Caco-2 (cell line): ENCODE measurements at regions not wholly inside any gene's neighbourhood (a gene's known extent, or its start where the extent isn't known, plus 50 kb on each side); places are given as distances from the start of the nearest gene placed in this dataset.

ENCODE experiments used
- BruUV-seq: library from RNA; stranded (reverse); fragments of 400-500 nt; replicated peaks from 2 replicates; lab custom pipeline; 2021; lab: Mats Ljungman, UMichigan
- CTCF ChIA-PET: fragments of 300-600 bp; sonication (Branson Sonifier 250); formaldehyde crosslinking; loops from one replicate; lab custom pipeline; 2022; ENCODE audit warnings: antibody characterized with exemption; lab: Charles Lee
- POLR2A ChIA-PET: fragments of 300-600 bp; sonication (Branson Sonifier 250); formaldehyde crosslinking; loops from one replicate; lab custom pipeline; 2022; ENCODE audit warnings: antibody characterized with exemption; lab: Charles Lee
- DNase-seq, 2 experiments: peaks; one replicate each; pipeline versions ENCODE4 v3.0.0 to v3.0.0-alpha.2; 2020 to 2022
- H3K27me3 ChIP-seq: replicated peaks from 2 replicates; pipeline ENCODE4 v1.6.0; 2011; ENCODE audit warnings: low read length; ENCODE audit not compliant: control insufficient read depth, insufficient read depth
- H3K36me3 ChIP-seq: 2 replicates; pipeline ENCODE4 v1.5.1; 2011; ENCODE audit warnings: low read length; ENCODE audit not compliant: control insufficient read depth, insufficient read depth
- H3K4me1 ChIP-seq: fragments of 250-450 bp; sonication (Bioruptor Pico); 2 replicates; pipeline ENCODE4 v1.5.1; 2020; ENCODE audit warnings: mild to moderate bottlenecking
- H3K4me3 ChIP-seq: 2 replicates; pipeline ENCODE4 v1.5.1; 2011; ENCODE audit warnings: low read depth, mild to moderate bottlenecking, control low read depth, low read length
- H3K9me3 ChIP-seq: fragments of 250-450 bp; sonication (Bioruptor Pico); 2 replicates; pipeline ENCODE4 v1.5.1; 2020; ENCODE audit warnings: mild to moderate bottlenecking, moderate library complexity
- H3K27ac Mint-ChIP-seq: one replicate; pipeline ENCODE4 v1.8.0; 2022; ENCODE audit warnings: mixed read lengths; ENCODE audit not compliant: unreplicated experiment
- H3K27me3 Mint-ChIP-seq: one replicate; pipeline ENCODE4 v1.8.0; 2022; ENCODE audit warnings: mixed read lengths; ENCODE audit not compliant: insufficient read depth, unreplicated experiment
- H3K36me3 Mint-ChIP-seq: one replicate; pipeline ENCODE4 v1.8.0; 2022; ENCODE audit warnings: mild to moderate bottlenecking, mixed read lengths; ENCODE audit not compliant: insufficient read depth, unreplicated experiment
- H3K4me1 Mint-ChIP-seq: one replicate; pipeline ENCODE4 v1.8.0; 2022; ENCODE audit warnings: low read depth, mixed read lengths; ENCODE audit not compliant: unreplicated experiment
- H3K4me3 Mint-ChIP-seq: one replicate; pipeline ENCODE4 v1.8.0; 2022; ENCODE audit warnings: mild to moderate bottlenecking, moderate library complexity, mixed read lengths; ENCODE audit not compliant: unreplicated experiment
- H3K9me3 Mint-ChIP-seq: one replicate; pipeline ENCODE4 v1.8.0; 2022; ENCODE audit warnings: mixed read lengths; ENCODE audit not compliant: unreplicated experiment
- intact Hi-C: fragments of 100-400 bp; cut with micrococcal nuclease; formaldehyde crosslinking; loops from one replicate; pipeline ENCODE4 v1.10.0; 2022; ENCODE audit not compliant: unreplicated experiment
- TF ChIP-seq, protein P1 (sequence below), 2 experiments: fragments of 200-600 bp in 1 of 2; IDR thresholded peaks; 1 replicate in 1 of 2; 2 replicates in 1 of 2; pipeline versions ENCODE4 v1.5.1 to v1.8.0; 2011 to 2022; ENCODE audit warnings: antibody characterized with exemption in 1 of 2, control low read depth in 1 of 2, inconsistent platforms in 1 of 2, low read depth in 1 of 2, low read length in 1 of 2, mild to moderate bottlenecking in 1 of 2, moderate library complexity in 1 of 2; ENCODE audit not compliant: insufficient read depth in 1 of 2, severe bottlenecking in 1 of 2, unreplicated experiment in 1 of 2

DNA sequence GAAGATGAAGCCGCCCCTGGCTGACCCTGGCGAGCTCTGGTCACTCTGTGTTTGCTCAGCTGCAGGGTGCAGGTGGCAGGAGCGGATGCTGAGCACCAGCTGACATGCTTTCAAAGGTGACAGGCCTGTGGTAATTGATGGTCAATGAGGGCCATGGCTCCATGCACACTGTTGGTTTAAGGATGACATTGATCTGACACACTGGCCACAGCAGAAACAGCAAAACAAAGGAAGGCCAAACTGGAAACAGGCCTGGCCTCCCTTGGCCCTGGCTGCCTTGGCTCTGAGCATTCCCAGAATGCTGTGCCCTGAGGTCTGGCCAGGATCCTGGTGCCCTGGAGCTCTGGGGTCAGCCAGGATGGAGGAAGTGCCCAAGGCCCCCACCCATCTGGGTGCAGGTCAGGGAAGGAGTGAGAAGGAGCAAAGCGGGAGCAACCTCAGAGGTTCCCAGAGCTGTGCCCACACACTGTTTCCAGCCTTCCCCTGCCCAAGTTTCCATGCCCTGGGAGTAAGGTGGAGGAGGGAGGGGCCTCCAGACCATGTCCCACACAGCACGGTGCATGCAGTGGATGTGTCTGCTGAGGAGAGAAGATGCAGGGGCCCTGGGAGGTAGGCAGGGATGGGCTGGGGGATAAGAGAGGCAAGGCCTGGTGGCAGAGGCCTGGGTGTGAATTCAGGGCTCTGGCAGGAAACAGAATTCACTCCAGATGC is 302.2 kb downstream of the RPS24 start:
- Histone ChIP-seq H3K36me3 (no peaks in the 10 kb centered on the region), H3K4me1 (no peaks in the 10 kb centered on the region; the same call in 1 of the 2 replicates), H3K4me3 (no peak overlapping the region), H3K27me3 (no peaks in the 10 kb centered on the region; the same call in none of the 2 replicates), H3K9me3 (no peaks in the 10 kb centered on the region)
- BruUV-seq, result no TSS peak
- Mint-ChIP-seq H3K4me3 (no peak overlapping the region), H3K27ac (no peak overlapping the region), H3K36me3 (no peaks in the 10 kb centered on the region), H3K4me1 (no peaks in the 10 kb centered on the region), H3K27me3 (peaks cover 3% of the 10 kb centered on the region), H3K9me3 (peaks cover 10% of the 10 kb centered on the region)
- DNase-seq, result peak in 1 of 2 experiments; percentile 8
- TF ChIP-seq, protein P1, sequence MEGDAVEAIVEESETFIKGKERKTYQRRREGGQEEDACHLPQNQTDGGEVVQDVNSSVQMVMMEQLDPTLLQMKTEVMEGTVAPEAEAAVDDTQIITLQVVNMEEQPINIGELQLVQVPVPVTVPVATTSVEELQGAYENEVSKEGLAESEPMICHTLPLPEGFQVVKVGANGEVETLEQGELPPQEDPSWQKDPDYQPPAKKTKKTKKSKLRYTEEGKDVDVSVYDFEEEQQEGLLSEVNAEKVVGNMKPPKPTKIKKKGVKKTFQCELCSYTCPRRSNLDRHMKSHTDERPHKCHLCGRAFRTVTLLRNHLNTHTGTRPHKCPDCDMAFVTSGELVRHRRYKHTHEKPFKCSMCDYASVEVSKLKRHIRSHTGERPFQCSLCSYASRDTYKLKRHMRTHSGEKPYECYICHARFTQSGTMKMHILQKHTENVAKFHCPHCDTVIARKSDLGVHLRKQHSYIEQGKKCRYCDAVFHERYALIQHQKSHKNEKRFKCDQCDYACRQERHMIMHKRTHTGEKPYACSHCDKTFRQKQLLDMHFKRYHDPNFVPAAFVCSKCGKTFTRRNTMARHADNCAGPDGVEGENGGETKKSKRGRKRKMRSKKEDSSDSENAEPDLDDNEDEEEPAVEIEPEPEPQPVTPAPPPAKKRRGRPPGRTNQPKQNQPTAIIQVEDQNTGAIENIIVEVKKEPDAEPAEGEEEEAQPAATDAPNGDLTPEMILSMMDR (IDR thresholded peaks at IDR 0.05; ENCODE audit: insufficient read depth in 1 of 2, low read depth in 1 of 2, low read length in 1 of 2, severe bottlenecking in 1 of 2, unreplicated experiment in 1 of 2), result no peak
- ChIA-PET POLR2A (no interaction called here), CTCF (no interaction called here)
- intact Hi-C loops, result no loop called here

DNA sequence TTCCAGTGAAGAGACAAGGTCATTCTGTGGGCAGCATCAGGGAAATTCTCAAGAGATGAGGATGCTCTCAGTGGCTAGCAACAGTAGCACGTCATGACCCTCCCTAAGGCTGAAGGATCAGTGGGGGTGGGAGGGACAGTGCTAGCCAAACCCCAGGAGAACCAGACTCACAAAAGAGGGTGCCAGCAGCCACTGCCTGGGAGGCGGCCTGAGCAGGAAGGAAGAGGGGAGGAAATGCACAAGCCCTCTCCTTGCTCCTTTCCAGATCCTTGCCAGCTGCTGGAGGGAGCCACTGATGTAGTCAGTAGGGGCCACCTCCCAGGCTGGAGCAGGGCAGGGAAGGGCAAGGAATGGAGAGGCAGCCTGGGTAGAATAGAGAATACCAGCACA is 302.7 kb downstream of the RPS24 start:
- Mint-ChIP-seq H3K4me1 (no peaks in the 10 kb centered on the region), H3K4me3 (no peak overlapping the region), H3K36me3 (no peaks in the 10 kb centered on the region), H3K27me3 (peaks cover 3% of the 10 kb centered on the region), H3K27ac (no peak overlapping the region), H3K9me3 (peaks cover 10% of the 10 kb centered on the region)
- BruUV-seq, result no TSS peak
- Histone ChIP-seq H3K36me3 (no peaks in the 10 kb centered on the region), H3K4me1 (no peaks in the 10 kb centered on the region; the same call in 1 of the 2 replicates), H3K27me3 (no peaks in the 10 kb centered on the region; the same call in none of the 2 replicates), H3K9me3 (no peaks in the 10 kb centered on the region), H3K4me3 (no peak overlapping the region)
- DNase-seq, result no peak
- ChIA-PET CTCF (no interaction called here), POLR2A (no interaction called here)
- intact Hi-C loops, result no loop called here
- TF ChIP-seq, protein P1 (IDR thresholded peaks at IDR 0.05; ENCODE audit: insufficient read depth in 1 of 2, low read depth in 1 of 2, low read length in 1 of 2, severe bottlenecking in 1 of 2, unreplicated experiment in 1 of 2), result no peak

DNA sequence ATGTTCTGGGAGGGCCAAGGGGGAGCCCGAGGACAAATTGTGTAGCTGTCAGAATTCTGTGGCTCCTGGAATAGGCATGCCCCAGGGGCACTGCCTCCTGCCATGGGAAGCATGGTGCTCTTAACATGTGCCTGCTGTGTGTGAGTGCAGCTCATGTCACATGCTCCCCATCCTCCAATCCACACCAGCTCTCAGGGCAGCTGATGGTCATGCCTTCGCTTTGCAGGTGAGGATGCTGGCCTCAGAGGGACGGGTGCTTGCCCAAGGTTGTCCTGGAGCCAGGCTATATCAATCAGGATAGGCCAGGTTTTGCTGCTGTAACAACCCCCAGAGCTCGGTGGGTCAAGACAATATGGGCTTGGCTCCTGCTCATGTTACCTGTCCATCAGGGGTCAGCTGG is 303.4 kb downstream of the RPS24 start:
- no TSS peak for BruUV-seq
- no peaks in the 10 kb centered on the region; the same call in 1 of the 2 replicates for H3K4me1 ChIP-seq
- peaks cover 3% of the 10 kb centered on the region for H3K27me3 Mint-ChIP-seq
- intact Hi-C loops, result no loop called here
- no peak overlapping the region for H3K4me3 ChIP-seq
- TF ChIP-seq, protein P1 (IDR thresholded peaks at IDR 0.05; ENCODE audit: insufficient read depth in 1 of 2, low read depth in 1 of 2, low read length in 1 of 2, severe bottlenecking in 1 of 2, unreplicated experiment in 1 of 2), result no peak
- H3K9me3 ChIP-seq, result no peaks in the 10 kb centered on the region
- no peak overlapping the region for H3K27ac Mint-ChIP-seq
- no peaks in the 10 kb centered on the region for H3K4me1 Mint-ChIP-seq
- DNase-seq, result no peak
- H3K4me3 Mint-ChIP-seq, result no peak overlapping the region
- H3K36me3 Mint-ChIP-seq, result no peaks in the 10 kb centered on the region
- ChIA-PET POLR2A (no interaction called here), CTCF (no interaction called here)
- peaks cover 10% of the 10 kb centered on the region for H3K9me3 Mint-ChIP-seq
- no peaks in the 10 kb centered on the region for H3K36me3 ChIP-seq
- no peaks in the 10 kb centered on the region; the same call in none of the 2 replicates for H3K27me3 ChIP-seq
